COLO668 (cell line): ENCODE measurements at regions not wholly inside any gene's neighbourhood (a gene's known extent, or its start where the extent isn't known, plus 50 kb on each side); places are given as distances from the start of the nearest gene placed in this dataset.
"Not testable (repeated sequence)": the region's sequence is repeated elsewhere in the genome, so short reads cannot be mapped to it uniquely, and the experiment has no call there.

Source experiments
- DNase-seq: peaks from one replicate; lab custom pipeline; 2025; ENCODE audit not compliant: unreplicated experiment; lab: John Stamatoyannopoulos, UW

- DNase-seq, result no peak
These were observed 841.2 kb downstream of the CDH8 start for GRCh38 chr16:61195006-61195405.

GRCh38 chr16:61194573-61194972 lies 841.7 kb downstream of the CDH8 start:
- DNase-seq, result no peak

- DNase-seq, result no peak
These were observed 853.8 kb downstream of the CDH8 start for GRCh38 chr16:61182391-61182790.

GRCh38 chr16:61181982-61182381 lies 854.3 kb downstream of the CDH8 start:
- no peak for DNase-seq

GRCh38 chr16:61179561-61179960 lies 856.7 kb downstream of the CDH8 start:
- no peak for DNase-seq

- DNase-seq, result no peak
These were observed 870.4 kb downstream of the CDH8 start for GRCh38 chr16:61165797-61166196.

- no peak for DNase-seq
These were observed 885.9 kb downstream of the CDH8 start for GRCh38 chr16:61150351-61150750.

GRCh38 chr16:61149709-61150108 lies 886.5 kb downstream of the CDH8 start:
- no peak for DNase-seq

- DNase-seq, result no peak
These were observed 887.3 kb downstream of the CDH8 start for GRCh38 chr16:61148930-61149329.

GRCh38 chr16:61146429-61146828 lies 889.8 kb downstream of the CDH8 start:
- no peak for DNase-seq

GRCh38 chr16:61131447-61131846 lies 904.8 kb downstream of the CDH8 start:
- no peak for DNase-seq

- no peak for DNase-seq
These were observed 907.5 kb downstream of the CDH8 start for GRCh38 chr16:61128545-61129323.

- DNase-seq, result no peak
These were observed 930.7 kb downstream of the CDH8 start for GRCh38 chr16:61105544-61105943.

GRCh38 chr16:61098505-61098904 lies 937.7 kb downstream of the CDH8 start:
- DNase-seq, result no peak

GRCh38 chr16:61091300-61091699 lies 944.9 kb downstream of the CDH8 start:
- DNase-seq, result not testable (repeated sequence)

- no peak for DNase-seq
These were observed 952.5 kb downstream of the CDH8 start for GRCh38 chr16:61083711-61084110.

GRCh38 chr16:61074324-61074723 lies 961.9 kb downstream of the CDH8 start:
- no peak for DNase-seq

- DNase-seq, result no peak
These were observed 978.6 kb downstream of the CDH8 start for GRCh38 chr16:61057635-61058034.

GRCh38 chr16:61050547-61050946 lies 985.7 kb downstream of the CDH8 start:
- DNase-seq, result no peak

GRCh38 chr16:61045931-61046330 lies 990.3 kb downstream of the CDH8 start:
- no peak for DNase-seq

- DNase-seq, result no peak
These were observed 993.5 kb downstream of the CDH8 start for GRCh38 chr16:61042737-61043136.

- no peak for DNase-seq
These were observed 1005.6 kb downstream of the CDH8 start for GRCh38 chr16:61030616-61031015.
